ENCODE measurements at regions not wholly inside any gene's neighbourhood (a gene's known extent, or its start where the extent isn't known, plus 50 kb on each side); places are given as distances from the start of the nearest gene placed in this dataset.

- Histone ChIP-seq H3K79me2 (ENCODE audit: control insufficient read depth in 1 of 2, insufficient read depth in 2 of 2, low read length in 2 of 2) (no peaks in the 10 kb centered on the region), H3K27ac (ENCODE audit: low read depth, low read length) (no peak overlapping the region), H3K36me3 (ENCODE audit: control insufficient read depth in 2 of 4, insufficient read depth in 4 of 4, low read length in 3 of 4) (no peaks in the 10 kb centered on the region), H4K91ac (replicated peaks; ENCODE audit: insufficient read length, low read length) (no peak overlapping the region), H3K9ac (replicated peaks in 1 of 4; ENCODE audit: extremely low read depth in 1 of 4, low read depth in 3 of 4, low read length in 3 of 4) (no peak overlapping the region), H3K56ac (replicated peaks; ENCODE audit: insufficient read length, low read depth, low read length) (no peak overlapping the region), H3K14ac (ENCODE audit: insufficient read length) (no peak overlapping the region), H3K4me3 (ENCODE audit: extremely low read depth in 1 of 4, insufficient read depth in 2 of 4, low read depth in 3 of 4, low read length in 4 of 4) (no peak overlapping the region), H2AK5ac (ENCODE audit: low read depth, low read length) (no peak overlapping the region), H2BK120ac (replicated peaks; ENCODE audit: low read depth, low read length) (no peak overlapping the region), H2BK12ac (ENCODE audit: low read depth, low read length) (no peak overlapping the region), H3K27me3 (replicated peaks in 1 of 4; ENCODE audit: control insufficient read depth in 3 of 4, extremely low read depth in 1 of 4, insufficient read depth in 3 of 4, low read length in 3 of 4) (no peaks in the 10 kb centered on the region), H3K4me1 (replicated peaks in 1 of 4; ENCODE audit: control insufficient read depth in 3 of 4, insufficient read depth in 4 of 4, low read length in 3 of 4) (peaks cover 0 to 2% (median 0%) of the 10 kb centered on the region in 4 experiments; a peak in 1 of 7 replicates), H3K23me2 (ENCODE audit: low read depth, low read length) (no peaks in the 10 kb centered on the region), H3K4me2 (ENCODE audit: insufficient read depth in 1 of 2, low read depth in 2 of 2, low read length in 2 of 2) (no peak overlapping the region), H4K8ac (ENCODE audit: extremely low read depth, insufficient read depth, low read length) (no peak overlapping the region), H3K18ac (ENCODE audit: extremely low read depth, low read length) (no peak overlapping the region), H4K5ac (ENCODE audit: insufficient read length, low read depth, low read length) (no peak overlapping the region), H3K23ac (ENCODE audit: insufficient read length) (no peak overlapping the region), H4K20me1 (replicated peaks in 1 of 2; ENCODE audit: control insufficient read depth in 1 of 2, insufficient read depth in 2 of 2, low read length in 2 of 2) (no peaks in the 10 kb centered on the region), H3K9me3 (ENCODE audit: insufficient read depth in 2 of 2, low read depth in 1 of 2, low read length in 1 of 2) (no peaks in the 10 kb centered on the region), H2BK5ac (ENCODE audit: low read depth, low read length) (no peak overlapping the region), H2BK15ac (ENCODE audit: low read length) (no peak overlapping the region), H2BK20ac (ENCODE audit: low read length) (no peak overlapping the region), H3K4ac (replicated peaks; ENCODE audit: insufficient read length, low read depth, low read length) (no peak overlapping the region), H2AFZ (ENCODE audit: low read length) (no peak overlapping the region), H3K79me1 (ENCODE audit: low read depth, low read length) (no peaks in the 10 kb centered on the region)
- ChIA-PET POLR2A (ENCODE audit: partially characterized antibody) (interaction anchor here (0.7 kb wide), 1 partner anchor 8 kb away, joined by 3 read pairs; no protein-coding TSS in a partner anchor), CTCF (ENCODE audit: partially characterized antibody) (interaction anchor here (1.2 to 3.1 kb wide), 2 partner anchors 86 to 109 kb away, joined by 7 to 11 read pairs; no protein-coding TSS in a partner anchor)
- WGBS, 2 experiments (ENCODE audit: extremely low coverage in 1 of 2, insufficient coverage in 1 of 2, insufficient read length in 1 of 2, insufficient replicate concordance in 2 of 2, low coverage in 1 of 2, low lambda C conversion rate in 2 of 2, missing lambda C conversion rate in 1 of 2) = 66% methylated on average over 4 of the region's 4 CpGs; no CpG with 5 or more reads in 1 of the 2 experiments
- FAIRE-seq (no peak), DNase-seq (ENCODE audit: low read depth in 1 of 2, low spot score in 2 of 2) (no peak)
- no peak for TF ChIP-seq RNF2 (IDR thresholded peaks at IDR 0.05; ENCODE audit: borderline replicate concordance, low read depth, low read length, missing control alignments, poor library complexity, severe bottlenecking)
- no peak for TF ChIP-seq SIRT6 (IDR thresholded peaks at IDR 0.05; ENCODE audit: low read length)
- TF ChIP-seq SIN3A (conservative IDR thresholded peaks at IDR 0.05 in 1 of 2, IDR thresholded peaks at IDR 0.05 in 1 of 2; ENCODE audit: low read depth in 1 of 2, low read length in 2 of 2) = no peak
These were observed 112.7 kb downstream of the SIPA1L2 start for GRCh38 chr1:232517204-232517603.

Data from H1 (cell line).